GM23338 (cell line): ENCODE measurements at regions not wholly inside any gene's neighbourhood (a gene's known extent, or its start where the extent isn't known, plus 50 kb on each side); places are given as distances from the start of the nearest gene placed in this dataset. TPM values are rescaled to one million over a fixed set of nuclear protein-coding genes. Genes with fewer than 3 reads are reported as not detected.
"Not testable (repeated sequence)": the region's sequence is repeated elsewhere in the genome, so short reads cannot be mapped to it uniquely, and the experiment has no call there.

Experiments
- ATAC-seq: fragments of 200-7000 bp; cut with Tn5 transposase; 3 replicates; pipeline ENCODE4 v1.9.1; 2020
- DNase-seq: peaks from one replicate; pipeline ENCODE4 v3.0.0-alpha.2; 2015; ENCODE audit warnings: low spot score
- H2AFZ ChIP-seq: fragments of 200-600 bp; sonication (generic); 2 replicates; pipeline ENCODE4 v1.8.0; 2016; ENCODE audit warnings: antibody characterized with exemption, mild to moderate bottlenecking, moderate library complexity
- H3F3A ChIP-seq: fragments of 200-600 bp; sonication (generic); replicated peaks from 2 replicates; pipeline ENCODE4 v1.8.0; 2017; ENCODE audit warnings: antibody characterized with exemption, mixed run types, low read depth
- H3K27ac ChIP-seq: fragments of 200-600 bp; sonication (generic); 2 replicates; pipeline ENCODE4 v1.6.1; 2016; ENCODE audit warnings: low read depth
- H3K27me3 ChIP-seq: fragments of 200-600 bp; sonication (generic); 2 replicates; pipeline ENCODE4 v1.8.0; 2016; ENCODE audit warnings: mild to moderate bottlenecking, mixed run types, moderate library complexity; ENCODE audit not compliant: insufficient read depth
- H3K36me3 ChIP-seq: fragments of 200-600 bp; sonication (generic); 2 replicates; pipeline ENCODE4 v1.8.0; 2016; ENCODE audit warnings: mild to moderate bottlenecking; ENCODE audit not compliant: insufficient read depth
- H3K4me1 ChIP-seq: fragments of 200-600 bp; sonication (generic); 2 replicates; pipeline ENCODE4 v1.8.0; 2016; ENCODE audit warnings: mild to moderate bottlenecking, moderate library complexity; ENCODE audit not compliant: insufficient read depth
- H3K4me2 ChIP-seq: fragments of 200-600 bp; sonication (generic); 2 replicates; pipeline ENCODE4 v1.7.1; 2017; ENCODE audit warnings: mixed run types
- H3K4me3 ChIP-seq: fragments of 200-600 bp; sonication (generic); 2 replicates; pipeline ENCODE4 v1.6.1; 2016; ENCODE audit warnings: mixed run types
- H3K79me2 ChIP-seq: fragments of 200-600 bp; sonication (generic); replicated peaks from 2 replicates; pipeline ENCODE4 v1.8.0; 2017; ENCODE audit warnings: mild to moderate bottlenecking; ENCODE audit not compliant: insufficient read depth
- H3K9me2 ChIP-seq: fragments of 200-600 bp; sonication (generic); 2 replicates; pipeline ENCODE4 v1.8.0; 2017; ENCODE audit not compliant: insufficient read depth
- H4K20me1 ChIP-seq: fragments of 200-600 bp; sonication (generic); replicated peaks from 2 replicates; pipeline ENCODE4 v1.8.0; 2017; ENCODE audit warnings: mild to moderate bottlenecking; ENCODE audit not compliant: insufficient read depth
- H3K27ac Mint-ChIP-seq: 2 replicates; pipeline ENCODE4 v1.8.0; 2020; ENCODE audit warnings: inconsistent platforms, mild to moderate bottlenecking, moderate library complexity, mixed read lengths
- H3K27me3 Mint-ChIP-seq: 3 replicates; pipeline ENCODE4 v1.8.0; 2022; ENCODE audit warnings: low read depth, mild to moderate bottlenecking, moderate library complexity, mixed read lengths, inconsistent platforms; ENCODE audit not compliant: insufficient read depth, poor library complexity
- H3K36me3 Mint-ChIP-seq: 3 replicates; pipeline ENCODE4 v1.8.0; 2021; ENCODE audit warnings: low read depth, mild to moderate bottlenecking, inconsistent platforms, moderate library complexity, mixed read lengths
- H3K4me1 Mint-ChIP-seq: 3 replicates; pipeline ENCODE4 v1.8.0; 2020; ENCODE audit warnings: mild to moderate bottlenecking, inconsistent platforms, mixed read lengths
- H3K4me3 Mint-ChIP-seq: 3 replicates; pipeline ENCODE4 v1.8.0; 2021; ENCODE audit warnings: moderate library complexity, mild to moderate bottlenecking, inconsistent platforms, mixed read lengths
- H3K9me3 Mint-ChIP-seq: 3 replicates; pipeline ENCODE4 v1.8.0; 2020; ENCODE audit warnings: moderate library complexity, mild to moderate bottlenecking, inconsistent platforms, mixed read lengths
- EZH2 ChIP-seq: fragments of 200-600 bp; sonication (generic); IDR thresholded peaks from one replicate; pipeline ENCODE4 v1.8.0; 2017; ENCODE audit warnings: antibody characterized with exemption, mild to moderate bottlenecking, low read depth; ENCODE audit not compliant: unreplicated experiment
- small RNA-seq: library from RNA; depleted of rRNA; stranded (forward); fragments of <200 nt; gene quantifications from one replicate; pipeline ENCODE3, GENCODE V24; 2014; ENCODE audit warnings: low replicate concordance

DNA sequence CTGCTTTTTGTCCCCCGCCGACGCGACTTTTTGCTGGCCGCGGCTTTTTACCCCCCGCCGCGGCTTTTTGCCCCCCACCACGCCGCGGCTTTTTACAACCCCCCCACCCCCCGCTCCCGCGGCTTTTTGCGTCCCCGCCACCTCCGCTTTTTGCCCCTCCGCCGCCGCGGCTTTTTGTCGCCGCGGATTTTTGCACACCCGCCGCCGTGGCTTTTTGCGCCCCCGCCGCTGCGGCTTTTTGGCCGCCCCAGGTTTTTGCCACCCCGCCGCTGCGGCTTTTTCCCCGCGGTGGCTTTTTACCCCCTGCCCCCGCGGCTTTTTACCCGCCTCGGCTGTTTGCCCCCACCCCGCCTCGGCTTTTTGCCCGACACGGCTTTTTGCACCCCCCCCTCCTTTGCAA lies 205.5 kb downstream of the CCT8L2 start:
- Histone ChIP-seq H4K20me1 (no peaks in the 10 kb centered on the region), H3K4me2 (no peak overlapping the region), H2AFZ (no peak overlapping the region), H3F3A (no peaks in the 10 kb centered on the region), H3K9me2 (no peaks in the 10 kb centered on the region), H3K4me1 (no peaks in the 10 kb centered on the region), H3K79me2 (no peaks in the 10 kb centered on the region), H3K4me3 (no peak overlapping the region), H3K27me3 (no peaks in the 10 kb centered on the region), H3K36me3 (no peaks in the 10 kb centered on the region), H3K27ac (no peak overlapping the region)
- TF ChIP-seq EZH2, result no peak
- no peak overlapping the region for H3K4me3 Mint-ChIP-seq
- ATAC-seq (no peak), DNase-seq (no peak)
- no peak overlapping the region for H3K27ac Mint-ChIP-seq
- H3K27me3 Mint-ChIP-seq, result peaks cover 9% of the 10 kb centered on the region
- H3K9me3 Mint-ChIP-seq, result peaks cover 55% of the 10 kb centered on the region
- no peaks in the 10 kb centered on the region for H3K4me1 Mint-ChIP-seq
- H3K36me3 Mint-ChIP-seq, result peaks cover 20% of the 10 kb centered on the region; the same call in 2 of the 3 replicates

DNA sequence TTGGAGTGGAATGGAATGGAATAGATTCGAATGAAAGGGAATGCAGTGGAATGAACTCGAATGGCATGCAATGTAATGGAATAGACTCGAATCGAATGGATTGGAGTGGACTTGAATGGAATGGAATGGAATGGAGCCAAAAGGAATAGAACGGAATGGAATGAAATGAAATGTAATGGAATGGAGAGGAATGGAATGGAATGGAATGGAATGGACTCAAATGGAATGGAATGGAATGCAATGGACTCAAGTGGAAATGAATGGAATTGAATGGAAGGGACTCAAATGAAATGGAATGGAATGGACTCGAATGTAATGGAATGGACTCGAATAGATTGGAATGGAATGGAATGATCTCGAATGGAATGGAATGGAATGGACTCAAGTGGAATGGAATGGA lies 231.3 kb downstream of the CCT8L2 start:
- H3K79me2 ChIP-seq, H3F3A ChIP-seq, DNase-seq, H2AFZ ChIP-seq, H3K27me3 Mint-ChIP-seq, H3K36me3 Mint-ChIP-seq, H3K36me3 ChIP-seq, H3K9me3 Mint-ChIP-seq, H4K20me1 ChIP-seq, H3K4me3 Mint-ChIP-seq, H3K27me3 ChIP-seq, H3K9me2 ChIP-seq, H3K27ac ChIP-seq, H3K4me2 ChIP-seq, H3K4me3 ChIP-seq, H3K27ac Mint-ChIP-seq, H3K4me1 Mint-ChIP-seq, ATAC-seq, H3K4me1 ChIP-seq: not testable (repeated sequence)

DNA sequence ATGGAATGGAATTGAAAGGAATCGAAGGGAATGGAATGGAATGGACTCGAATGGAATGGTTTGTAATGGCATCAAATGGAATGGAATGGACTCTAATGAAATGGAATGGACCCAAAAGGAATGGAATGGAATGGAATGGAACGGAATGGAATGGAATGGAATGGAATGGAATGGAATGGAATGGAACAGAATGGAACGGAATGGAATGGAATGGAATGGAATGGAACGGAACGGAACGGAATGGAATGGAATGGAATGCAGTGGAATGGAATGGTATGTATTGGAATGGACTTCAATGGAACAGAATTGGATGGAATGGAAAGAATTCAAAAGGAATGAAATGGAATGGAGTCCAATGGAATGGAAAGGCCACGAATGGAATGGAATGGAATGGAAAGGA lies 240.0 kb downstream of the CCT8L2 start:
- H2AFZ ChIP-seq, H3K4me2 ChIP-seq, H3K79me2 ChIP-seq, H3K4me3 Mint-ChIP-seq, H3K36me3 Mint-ChIP-seq, H3K4me3 ChIP-seq, H4K20me1 ChIP-seq, DNase-seq, H3K27ac ChIP-seq, ATAC-seq, H3F3A ChIP-seq, H3K27ac Mint-ChIP-seq, H3K36me3 ChIP-seq, H3K4me1 Mint-ChIP-seq, H3K4me1 ChIP-seq, H3K9me2 ChIP-seq, H3K27me3 ChIP-seq, H3K27me3 Mint-ChIP-seq: not testable (repeated sequence)
- H3K9me3 Mint-ChIP-seq, result peaks cover 16% of the 10 kb centered on the region

DNA sequence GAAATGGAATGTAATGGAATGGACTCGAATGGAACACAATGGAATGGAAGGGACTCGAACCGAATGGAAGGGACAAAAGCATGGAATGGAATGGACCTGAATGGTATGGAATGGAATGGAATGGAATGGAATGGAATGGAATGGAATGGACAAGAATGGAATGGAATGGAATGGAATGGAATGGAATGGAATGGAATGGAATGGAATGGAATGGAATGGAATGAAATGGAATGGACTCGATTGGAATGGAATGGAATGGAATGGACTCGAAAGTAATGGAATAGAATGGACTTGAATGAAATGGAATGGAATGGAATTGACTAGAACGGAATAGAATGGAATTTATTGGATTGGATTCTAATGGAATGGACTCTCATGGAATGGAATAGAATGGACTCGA lies 245.5 kb downstream of the CCT8L2 start:
- H3K36me3 ChIP-seq, H3K27me3 Mint-ChIP-seq, H3K4me3 Mint-ChIP-seq, H3K4me2 ChIP-seq, H3K27ac ChIP-seq, H2AFZ ChIP-seq, H3K36me3 Mint-ChIP-seq, H3K79me2 ChIP-seq, DNase-seq, H3K27ac Mint-ChIP-seq, ATAC-seq, H3K4me3 ChIP-seq, H3K4me1 ChIP-seq, H3K4me1 Mint-ChIP-seq, H3K27me3 ChIP-seq, H3F3A ChIP-seq, H3K9me2 ChIP-seq, H4K20me1 ChIP-seq: not testable (repeated sequence)
- peaks cover 12% of the 10 kb centered on the region for H3K9me3 Mint-ChIP-seq

DNA sequence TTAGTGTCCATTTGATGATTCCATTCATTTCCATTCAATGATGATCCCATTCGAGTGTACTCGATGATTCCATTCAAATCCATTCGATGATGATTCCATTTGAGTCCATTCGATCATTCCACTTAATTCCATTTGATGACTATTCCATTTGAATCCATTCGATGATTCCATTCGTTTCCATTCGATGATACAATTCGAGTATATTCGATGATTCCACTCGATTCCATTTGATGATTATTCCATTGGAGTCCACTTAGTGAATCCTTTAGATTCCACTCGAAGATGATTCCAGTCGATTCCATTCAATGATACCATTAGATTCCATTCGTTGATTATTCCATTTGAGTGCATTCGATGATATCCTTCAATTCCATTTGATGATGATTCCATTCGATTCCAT lies 277.0 kb downstream of the CCT8L2 start:
- H3K9me2 ChIP-seq, H3K4me1 ChIP-seq, H3K4me3 ChIP-seq, H3K27me3 Mint-ChIP-seq, H3K27ac Mint-ChIP-seq, H3K36me3 Mint-ChIP-seq, H3K36me3 ChIP-seq, H3K9me3 Mint-ChIP-seq, DNase-seq, H2AFZ ChIP-seq, H3K27me3 ChIP-seq, H3K79me2 ChIP-seq, H3F3A ChIP-seq, H3K4me3 Mint-ChIP-seq, H3K27ac ChIP-seq, H4K20me1 ChIP-seq, ATAC-seq, H3K4me1 Mint-ChIP-seq, H3K4me2 ChIP-seq: not testable (repeated sequence)

Small RNA genes in the stretch of these regions (small RNA-seq; reads per million reads assigned to genes)
- gene AC137499.1, result not detected
